Central memory CD4-positive, alpha-beta T cell (primary cell): ENCODE measurements at regions not wholly inside any gene's neighbourhood (a gene's known extent, or its start where the extent isn't known, plus 50 kb on each side); places are given as distances from the start of the nearest gene placed in this dataset.
"Not testable (repeated sequence)": the region's sequence is repeated elsewhere in the genome, so short reads cannot be mapped to it uniquely, and the experiment has no call there.

Experiments used
- DNase-seq: peaks from one replicate; pipeline ENCODE4 v3.0.0; 2022

DNA sequence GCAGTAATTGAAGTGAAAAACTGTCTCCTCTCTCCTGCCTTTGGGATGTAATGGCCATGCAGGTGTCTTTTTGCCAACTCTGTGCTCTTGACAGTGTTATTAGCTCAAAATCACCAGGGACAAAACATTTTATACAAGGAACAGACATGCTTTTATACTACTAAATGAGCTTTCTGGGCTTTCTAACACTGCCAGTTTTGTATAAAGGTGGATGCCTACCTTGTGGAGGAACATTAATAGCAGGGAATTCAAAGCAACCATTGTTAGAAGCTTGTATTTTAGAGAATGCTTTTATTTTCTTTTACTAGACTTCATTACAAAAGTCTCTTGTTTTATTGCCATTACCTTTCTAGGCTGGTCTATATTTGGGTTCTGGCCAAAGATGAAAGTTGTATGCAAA lies 54.7 kb upstream of the ARSJ start:
- DNase-seq: no peak

GRCh38 chr4:114036426-114036825 lies 57.0 kb upstream of the ARSJ start:
- no peak for DNase-seq

DNA sequence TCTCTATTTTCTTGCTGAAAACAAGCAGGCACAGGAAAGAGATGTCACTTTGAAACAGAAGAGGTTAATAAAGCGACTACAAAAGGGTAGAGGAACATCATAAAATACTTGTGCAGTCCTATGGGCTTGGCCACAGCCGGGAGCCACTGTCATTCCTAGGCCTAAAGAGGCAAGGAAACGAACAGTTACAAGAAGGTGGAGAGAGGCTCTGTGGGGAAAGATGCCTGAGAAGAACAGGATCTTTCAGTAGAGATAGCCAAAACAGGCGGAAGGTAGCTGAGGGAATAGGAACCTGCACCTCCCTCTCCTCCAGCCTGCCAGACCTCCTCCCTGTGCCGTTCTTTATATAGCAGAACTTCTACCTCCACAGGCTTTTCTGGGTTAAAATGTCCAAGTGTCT lies 57.4 kb upstream of the ARSJ start:
- no peak for DNase-seq

DNA sequence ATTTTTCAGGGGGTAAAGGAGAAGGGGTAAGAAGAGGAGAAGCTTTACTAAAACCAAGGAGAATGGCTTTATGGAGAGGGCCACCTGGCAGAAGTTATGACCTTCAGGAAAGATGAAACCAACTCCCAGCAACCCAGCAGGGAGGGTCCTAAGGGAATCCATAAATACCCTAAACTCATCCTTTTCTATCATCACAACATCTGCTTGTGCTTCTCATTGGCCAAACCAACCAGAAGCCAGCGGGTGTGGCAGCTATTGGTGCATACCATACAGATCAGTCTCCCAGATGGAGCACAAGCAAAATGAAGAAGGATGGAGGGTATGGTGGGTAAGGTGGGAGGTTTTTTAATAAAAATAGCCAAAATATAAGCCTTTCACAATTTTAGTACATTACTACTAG lies 58.5 kb upstream of the ARSJ start:
- DNase-seq: no peak

DNA sequence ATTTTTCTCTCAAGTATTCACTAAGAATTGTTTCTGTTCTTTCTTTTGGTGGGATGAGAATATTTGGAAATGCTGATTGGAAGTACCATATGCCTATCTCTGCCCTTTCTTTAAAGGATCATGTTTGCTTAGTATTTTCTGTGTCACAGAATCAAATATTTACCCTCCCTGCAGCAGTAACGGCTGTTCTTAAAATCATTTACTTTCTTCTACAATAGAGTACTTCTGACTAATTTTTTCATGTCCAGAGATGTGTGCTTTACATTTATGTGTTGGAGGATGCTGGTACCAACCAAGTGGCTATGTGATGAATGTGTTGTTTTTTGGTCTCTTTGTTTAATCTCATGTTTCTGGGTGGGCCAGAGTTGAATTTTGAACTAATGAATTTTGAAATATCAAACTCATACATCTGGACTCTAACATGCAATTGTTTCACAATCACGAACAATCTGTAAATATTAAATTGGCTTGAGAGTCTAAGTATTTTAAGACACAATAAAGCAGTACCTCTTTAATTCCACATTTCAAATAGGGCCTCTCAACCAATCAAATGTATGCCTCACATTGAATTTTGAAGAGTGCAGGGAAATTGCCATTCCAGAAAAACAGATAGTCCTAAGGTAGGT lies 59.4 kb upstream of the ARSJ start:
- DNase-seq: no peak

- DNase-seq: no peak
Measured at GRCh38 chr4:114040319-114041116, 61.1 kb upstream of the ARSJ start.

- no peak for DNase-seq
Measured at GRCh38 chr4:114041117-114041475, 61.6 kb upstream of the ARSJ start.

GRCh38 chr4:114043116-114043515 lies 63.7 kb upstream of the ARSJ start:
- DNase-seq: no peak

DNA sequence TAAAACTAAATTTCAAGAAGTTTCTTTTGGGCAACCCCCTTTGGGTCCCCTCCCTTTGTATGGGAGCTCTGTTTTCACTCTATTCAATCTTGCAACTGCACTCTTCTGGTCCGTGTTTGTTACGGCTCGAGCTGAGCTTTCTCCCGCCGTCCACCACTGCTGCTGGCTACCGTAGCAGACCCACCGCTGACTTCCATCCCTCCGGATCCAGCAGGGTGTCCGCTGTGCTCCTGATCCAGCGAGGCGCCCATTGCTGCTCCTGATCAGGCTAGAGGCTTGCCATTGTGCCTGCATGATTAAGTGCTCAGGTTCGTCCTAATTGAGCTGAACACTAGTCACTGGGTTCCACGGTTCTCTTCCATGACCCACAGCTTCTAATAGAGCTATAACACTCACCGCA lies 64.9 kb upstream of the ARSJ start:
- not testable (repeated sequence) for DNase-seq

DNA sequence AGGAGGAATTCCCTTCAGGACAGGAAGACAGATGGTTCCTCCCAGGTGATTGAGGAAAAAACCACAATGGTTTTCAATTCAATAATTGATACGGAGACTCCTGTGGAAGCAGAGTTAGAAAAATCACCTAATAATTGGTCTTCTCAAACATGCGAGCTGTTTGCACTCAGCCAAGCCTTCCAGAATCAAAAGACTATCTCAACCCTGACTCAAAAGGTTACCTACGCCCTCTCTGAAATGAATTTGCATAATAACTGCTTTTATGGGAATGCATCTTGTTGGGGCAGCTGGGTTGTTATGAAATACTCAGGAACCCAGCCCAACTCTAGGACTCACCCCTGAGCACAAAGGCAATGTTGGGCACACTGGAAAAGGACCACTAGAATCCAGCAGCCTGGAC lies 66.9 kb upstream of the ARSJ start:
- DNase-seq: no peak

- not testable (repeated sequence) for DNase-seq
Measured at GRCh38 chr4:114048154-114048553, 68.7 kb upstream of the ARSJ start.

- DNase-seq: no peak
Measured at GRCh38 chr4:114052227-114052626, 72.8 kb upstream of the ARSJ start.

- no peak for DNase-seq
Measured at GRCh38 chr4:114056599-114056998, 77.2 kb upstream of the ARSJ start.

DNA sequence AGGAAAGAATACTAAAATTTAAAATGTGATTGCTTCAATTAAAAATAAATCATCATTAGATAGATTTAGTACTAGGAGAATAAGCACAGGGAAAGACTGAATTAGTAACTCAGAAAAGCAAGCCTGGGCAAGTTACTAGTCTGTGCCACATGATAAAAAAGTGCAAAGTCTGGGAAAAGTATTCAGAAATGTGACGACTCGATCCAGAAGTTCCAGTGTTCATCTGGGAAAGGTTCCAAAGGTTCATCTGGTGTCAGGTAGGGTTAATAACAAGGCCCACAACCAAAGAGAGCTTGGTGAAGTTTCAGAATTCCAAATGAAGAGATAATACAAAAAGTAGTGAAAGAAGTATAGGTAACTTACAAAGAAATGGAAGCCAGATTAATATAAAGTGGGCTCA lies 78.3 kb upstream of the ARSJ start:
- no peak for DNase-seq

- no peak for DNase-seq
Measured at GRCh38 chr4:114062499-114062898, 83.1 kb upstream of the ARSJ start.

DNA sequence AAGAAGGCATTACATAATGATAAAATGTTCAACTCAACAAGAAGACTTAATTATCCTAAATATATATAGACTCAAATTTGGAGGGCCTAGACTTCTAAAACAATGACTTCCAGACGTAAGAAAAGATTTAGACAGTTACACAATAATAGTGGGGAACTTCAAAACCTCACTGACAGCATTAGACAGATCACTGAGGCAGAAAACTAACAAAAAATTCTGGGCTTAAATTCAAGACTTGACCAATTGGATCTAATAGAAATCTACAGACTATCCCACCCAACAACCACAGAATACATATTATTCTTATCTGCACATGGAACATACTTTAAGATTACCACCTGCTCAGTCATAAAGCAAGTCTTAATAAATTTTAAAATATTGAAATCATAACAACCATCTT lies 93.3 kb upstream of the ARSJ start:
- DNase-seq: no peak

GRCh38 chr4:114076899-114077570 lies 97.6 kb upstream of the ARSJ start:
- DNase-seq: no peak

- no peak for DNase-seq
Measured at GRCh38 chr4:114077610-114078009, 98.2 kb upstream of the ARSJ start.

- no peak for DNase-seq
Measured at GRCh38 chr4:114078636-114079035, 99.2 kb upstream of the ARSJ start.

DNA sequence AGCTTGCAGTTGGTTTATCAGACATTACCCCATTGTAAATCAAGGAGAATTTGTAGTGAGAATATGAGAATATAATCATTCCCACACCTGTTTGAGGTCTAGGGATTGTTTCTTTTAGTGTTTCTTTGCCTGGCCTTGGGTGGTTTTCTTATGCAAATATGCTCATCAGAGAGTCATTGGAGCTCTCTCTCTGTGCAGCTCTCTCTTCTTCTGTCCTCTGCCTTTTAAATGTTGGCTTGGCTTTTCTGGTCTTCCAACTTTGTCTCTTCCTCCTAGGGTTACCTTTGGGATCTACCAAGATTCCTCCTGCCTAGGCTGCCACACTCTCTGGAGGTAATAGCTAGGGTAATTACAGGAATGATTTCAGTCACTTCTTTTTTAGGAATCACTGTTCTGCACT lies 102.3 kb upstream of the ARSJ start:
- no peak for DNase-seq

DNA sequence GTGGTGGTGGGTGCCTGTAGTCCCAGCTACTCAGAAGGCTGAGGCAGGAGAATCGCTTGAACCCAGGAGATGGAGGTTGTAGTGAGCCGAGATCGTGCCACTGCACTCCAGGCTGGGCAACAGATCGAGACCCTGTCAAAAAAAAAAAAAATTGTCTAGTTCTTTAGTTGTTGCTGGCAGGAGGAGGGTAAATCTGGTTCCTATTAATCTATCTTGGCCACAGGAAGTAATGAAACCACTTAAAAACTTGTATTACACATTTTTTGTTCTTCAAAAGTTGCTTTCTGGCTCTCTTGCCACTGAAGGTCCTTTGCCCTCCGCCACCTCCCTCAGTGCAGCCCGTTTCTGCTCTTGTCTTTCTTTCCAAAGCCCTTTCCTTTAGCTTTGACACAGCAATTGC lies 102.9 kb upstream of the ARSJ start:
- no peak for DNase-seq

- no peak for DNase-seq
Measured at GRCh38 chr4:114085611-114086345, 106.3 kb upstream of the ARSJ start.

GRCh38 chr4:114087596-114088230 lies 108.3 kb upstream of the ARSJ start:
- DNase-seq: no peak
